Large intestine (tissue), 3 donors: ENCODE measurements at regions not wholly inside any gene's neighbourhood (a gene's known extent, or its start where the extent isn't known, plus 50 kb on each side); places are given as distances from the start of the nearest gene placed in this dataset.

Experiments
- DNase-seq, 2 donors: peaks; one replicate each; pipeline versions ENCODE4 v3.0.0 to v3.0.0-alpha.2; 2013
- H3K27ac ChIP-seq: one replicate; pipeline ENCODE4 v1.5.1; 2013; ENCODE audit warnings: low read length
- H3K27me3 ChIP-seq: 2 replicates; pipeline ENCODE4 v1.6.1; 2013; ENCODE audit warnings: low read length; ENCODE audit not compliant: control insufficient read depth, insufficient read depth
- H3K36me3 ChIP-seq: 2 replicates; pipeline ENCODE4 v1.6.1; 2013; ENCODE audit warnings: low read length; ENCODE audit not compliant: control insufficient read depth, insufficient read depth
- H3K4me1 ChIP-seq: one replicate; pipeline ENCODE4 v1.6.1; 2013; ENCODE audit warnings: low read length; ENCODE audit not compliant: control insufficient read depth, insufficient read depth
- H3K4me3 ChIP-seq: one replicate; pipeline ENCODE4 v1.5.1; 2013; ENCODE audit warnings: low read length
- H3K9me3 ChIP-seq: one replicate; pipeline ENCODE4 v1.6.1; 2013; ENCODE audit warnings: mild to moderate bottlenecking, low read depth, low read length, moderate library complexity; ENCODE audit not compliant: control insufficient read depth
- WGBS: methylation state at CpG from one replicate; pipeline ENCODE4 v1.1.5; 2013; ENCODE audit warnings: low lambda C conversion rate; ENCODE audit not compliant: insufficient coverage; 5-methylcytosine and 5-hydroxymethylcytosine counted together

DNA sequence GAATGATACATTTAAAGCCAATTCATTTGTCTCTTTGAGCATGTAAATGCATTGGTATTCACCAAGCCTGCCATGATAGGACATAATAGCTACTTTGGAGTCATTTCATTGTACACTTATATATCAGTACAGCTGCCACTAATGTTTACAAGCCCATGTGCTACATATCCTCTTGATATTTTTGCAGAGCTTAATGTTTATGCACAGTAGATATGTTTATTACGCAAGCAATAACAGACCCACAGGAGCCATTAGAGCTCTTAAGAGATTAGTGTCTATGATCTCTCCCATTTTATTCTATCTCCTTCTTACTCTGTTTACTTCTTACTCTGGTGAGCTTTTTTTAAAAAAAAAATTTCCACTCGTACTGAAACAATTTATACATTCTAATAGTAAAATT, 1132.1 kb upstream of the ZEB2 start:
- Histone ChIP-seq H3K4me1 (no peaks in the 10 kb centered on the region), H3K36me3 (no peaks in the 10 kb centered on the region), H3K27me3 (no peaks in the 10 kb centered on the region), H3K27ac (no peak overlapping the region), H3K4me3 (no peak overlapping the region), H3K9me3 (no peaks in the 10 kb centered on the region)
- no peak for DNase-seq
- WGBS, result 88% methylated on average over 1 of the region's 2 CpGs

DNA sequence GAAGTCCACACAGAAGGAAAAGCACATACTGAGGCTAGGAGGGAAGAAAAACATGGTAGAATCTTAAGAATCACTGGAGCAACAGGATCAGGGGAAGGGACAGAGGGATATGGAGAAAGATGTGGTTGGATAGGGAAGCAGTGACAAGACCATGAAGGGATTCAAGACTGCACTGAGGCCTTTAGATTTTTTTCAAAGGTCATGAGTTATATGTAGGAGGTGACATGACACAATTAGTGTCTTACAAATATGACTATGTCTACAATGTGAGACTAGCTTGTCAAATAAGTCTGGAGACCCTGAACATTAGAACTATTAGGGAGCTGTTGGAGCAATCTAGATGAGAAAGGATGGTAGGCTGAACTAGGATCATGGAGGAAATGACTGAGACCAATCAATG, 1130.3 kb upstream of the ZEB2 start:
- no peaks in the 10 kb centered on the region for H3K4me1 ChIP-seq
- no peaks in the 10 kb centered on the region for H3K36me3 ChIP-seq
- no peak overlapping the region for H3K27ac ChIP-seq
- no peaks in the 10 kb centered on the region for H3K9me3 ChIP-seq
- H3K4me3 ChIP-seq, result no peak overlapping the region
- no peak for DNase-seq
- H3K27me3 ChIP-seq, result no peaks in the 10 kb centered on the region

DNA sequence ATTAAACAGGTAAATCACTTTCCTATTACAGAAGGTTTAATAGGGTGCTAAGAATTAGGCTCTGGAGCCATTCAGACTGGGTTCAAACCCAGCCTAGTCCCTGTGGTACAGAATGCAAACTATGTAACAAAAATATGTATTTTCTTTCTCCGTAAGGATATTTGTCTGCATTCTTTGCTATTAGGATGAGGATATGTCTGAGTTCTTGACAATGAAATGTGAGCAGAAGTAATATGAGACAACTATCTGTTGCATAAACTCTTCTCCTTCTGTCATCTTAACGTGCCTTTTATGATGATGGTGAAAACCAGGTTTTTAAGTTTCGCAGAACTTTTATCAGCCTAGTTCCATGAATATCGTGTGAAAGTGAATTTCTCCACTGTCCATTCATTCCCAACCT, 1129.1 kb upstream of the ZEB2 start:
- no peaks in the 10 kb centered on the region for H3K27me3 ChIP-seq
- H3K4me1 ChIP-seq, result no peaks in the 10 kb centered on the region

DNA sequence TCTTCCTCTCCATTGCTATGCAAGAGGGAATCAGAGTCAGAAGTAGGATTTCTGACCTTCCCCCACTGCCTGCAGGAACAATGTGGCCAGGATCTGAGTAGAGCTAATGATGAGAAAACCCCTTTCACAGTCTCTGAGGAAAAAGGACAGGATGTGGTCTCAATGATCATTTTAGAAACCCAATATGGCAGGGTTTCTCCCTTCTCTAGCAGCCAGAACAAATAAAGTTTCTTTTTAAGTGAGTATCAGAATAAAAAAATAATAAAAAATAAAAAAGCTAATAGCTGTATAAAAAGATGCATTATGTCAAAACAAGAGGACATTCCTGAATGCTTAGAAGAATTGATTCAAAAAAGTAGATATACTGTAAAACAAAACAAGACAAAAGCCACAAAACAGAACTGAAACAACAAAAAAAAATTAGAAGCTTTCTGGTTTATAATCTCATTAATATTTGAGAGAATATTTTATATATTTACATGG, 1124.9 kb upstream of the ZEB2 start:
- H3K27me3 ChIP-seq, result no peaks in the 10 kb centered on the region
- no peaks in the 10 kb centered on the region for H3K36me3 ChIP-seq
- no peak overlapping the region for H3K4me3 ChIP-seq
- DNase-seq, result no peak
- H3K27ac ChIP-seq, result no peak overlapping the region
- no peaks in the 10 kb centered on the region for H3K4me1 ChIP-seq
- no peaks in the 10 kb centered on the region for H3K9me3 ChIP-seq

More for the DNA sequence above, 1129.1 kb upstream of the ZEB2 start:
- 100% methylated on average over 3 of the region's 4 CpGs for WGBS
- Histone ChIP-seq H3K4me3 (no peak overlapping the region), H3K36me3 (no peaks in the 10 kb centered on the region), H3K9me3 (no peaks in the 10 kb centered on the region), H3K27ac (no peak overlapping the region)
- DNase-seq, result no peak

DNA sequence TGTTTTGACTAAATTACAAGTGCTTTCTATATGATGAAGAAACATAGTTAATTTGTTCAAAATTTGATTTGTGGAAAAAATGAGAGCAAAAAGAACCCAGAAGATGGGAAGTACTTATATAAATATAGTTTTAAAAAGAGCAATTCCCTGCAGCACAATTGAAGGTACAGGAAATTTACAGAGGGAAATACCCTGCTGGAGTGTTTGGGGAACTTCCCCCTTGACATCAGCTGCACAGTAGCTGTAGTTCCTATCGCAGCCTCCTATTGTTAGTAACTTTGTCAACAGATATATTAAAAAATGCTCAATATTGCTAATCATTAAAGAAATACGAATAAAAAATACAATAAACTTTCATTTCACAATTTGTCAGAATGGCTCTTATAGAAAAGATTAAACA, 1118.8 kb upstream of the ZEB2 start:
- H3K9me3 ChIP-seq, result no peaks in the 10 kb centered on the region
- H3K27me3 ChIP-seq, result no peaks in the 10 kb centered on the region
- no peak for DNase-seq
- no peaks in the 10 kb centered on the region for H3K4me1 ChIP-seq
- H3K4me3 ChIP-seq, result no peak overlapping the region
- WGBS, result 67% methylated on average over 1 of the region's 2 CpGs
- H3K36me3 ChIP-seq, result no peaks in the 10 kb centered on the region
- H3K27ac ChIP-seq, result no peak overlapping the region

DNA sequence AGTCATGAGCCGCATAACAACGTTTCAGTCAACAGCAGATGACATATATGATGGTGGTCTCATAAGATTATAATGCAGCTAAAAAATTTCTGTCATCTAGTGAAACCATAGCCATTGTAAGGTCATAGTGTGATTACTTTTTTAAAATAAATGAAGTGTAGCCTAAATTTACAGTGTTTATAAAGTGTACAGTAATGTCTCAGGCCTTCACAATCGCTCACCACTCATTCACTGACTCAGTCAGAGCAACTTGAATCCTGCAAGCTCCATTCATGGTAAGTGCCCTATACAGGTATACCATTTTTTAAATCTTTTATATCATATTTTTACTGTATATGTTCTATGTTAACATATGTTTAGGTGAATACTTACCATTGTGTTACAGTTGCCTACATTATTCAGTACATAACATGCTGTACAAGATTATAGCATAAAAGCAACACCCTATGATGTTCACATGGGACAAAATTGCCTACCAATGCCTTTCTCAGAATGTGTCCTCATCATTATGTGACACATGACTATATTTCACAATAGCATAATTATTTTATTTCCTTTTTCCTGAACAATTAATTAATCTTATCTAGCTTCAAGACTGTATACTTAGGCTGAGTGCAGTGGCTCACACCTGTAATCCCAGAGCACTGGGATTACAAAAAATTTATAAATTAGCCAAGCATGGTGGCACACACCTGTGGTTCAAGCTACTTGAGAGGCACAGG, 1115.9 kb upstream of the ZEB2 start:
- Histone ChIP-seq H3K27ac (no peak overlapping the region), H3K36me3 (no peaks in the 10 kb centered on the region), H3K4me1 (no peaks in the 10 kb centered on the region), H3K27me3 (no peaks in the 10 kb centered on the region), H3K9me3 (no peaks in the 10 kb centered on the region), H3K4me3 (no peak overlapping the region)
- DNase-seq, result no peak
- 100% methylated on average over 3 of the region's 3 CpGs for WGBS

DNA sequence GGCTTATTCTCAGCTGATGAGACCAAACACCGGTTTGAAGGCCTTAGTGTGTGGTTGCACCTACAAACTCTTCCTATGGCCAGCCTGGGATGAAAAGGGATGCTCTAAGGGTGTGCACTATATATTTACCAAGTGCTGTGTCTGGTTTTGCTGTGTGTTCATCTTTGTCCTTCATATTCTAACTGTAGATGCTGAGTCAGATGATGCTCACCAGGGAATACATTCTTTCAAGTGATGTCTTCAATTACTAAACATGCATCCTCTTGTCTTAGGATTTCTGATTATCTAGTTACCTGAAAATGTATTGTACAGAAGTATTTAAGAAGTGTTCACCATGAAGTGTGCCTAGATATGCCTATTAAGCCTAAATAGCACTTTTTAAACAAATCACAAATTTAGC, 1111.6 kb upstream of the ZEB2 start:
- H3K9me3 ChIP-seq, result no peaks in the 10 kb centered on the region
- no peak overlapping the region for H3K27ac ChIP-seq
- no CpG with 5 or more reads among the region's 1 CpG for WGBS
- H3K4me3 ChIP-seq, result no peak overlapping the region
- H3K36me3 ChIP-seq, result no peaks in the 10 kb centered on the region
- no peaks in the 10 kb centered on the region for H3K4me1 ChIP-seq
- no peaks in the 10 kb centered on the region for H3K27me3 ChIP-seq
- peak in 1 of 2 donors; percentile 2 for DNase-seq

DNA sequence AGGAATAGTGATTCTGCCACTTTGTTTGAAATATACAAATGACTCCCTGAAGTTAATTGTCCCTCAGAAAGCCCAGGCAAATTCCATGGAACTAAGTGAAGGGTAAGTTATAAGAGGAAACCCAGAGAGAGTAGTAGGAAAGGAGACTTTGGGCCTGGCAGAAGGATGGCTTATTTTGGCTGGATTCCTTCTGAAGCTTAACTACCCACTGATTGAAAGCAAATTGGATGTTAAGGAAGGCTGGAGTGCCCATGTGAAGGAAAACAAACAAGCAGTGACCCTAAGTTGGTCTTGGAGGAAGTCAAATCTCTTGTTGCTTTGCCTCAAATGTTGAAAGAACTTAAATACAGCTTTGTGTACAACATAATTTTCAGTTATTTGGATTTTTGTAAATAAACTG, 1106.4 kb upstream of the ZEB2 start:
- no peaks in the 10 kb centered on the region for H3K36me3 ChIP-seq
- DNase-seq, result no peak
- H3K9me3 ChIP-seq, result no peaks in the 10 kb centered on the region
- no peaks in the 10 kb centered on the region for H3K27me3 ChIP-seq
- no peak overlapping the region for H3K27ac ChIP-seq
- H3K4me1 ChIP-seq, result no peaks in the 10 kb centered on the region
- no peak overlapping the region for H3K4me3 ChIP-seq

DNA sequence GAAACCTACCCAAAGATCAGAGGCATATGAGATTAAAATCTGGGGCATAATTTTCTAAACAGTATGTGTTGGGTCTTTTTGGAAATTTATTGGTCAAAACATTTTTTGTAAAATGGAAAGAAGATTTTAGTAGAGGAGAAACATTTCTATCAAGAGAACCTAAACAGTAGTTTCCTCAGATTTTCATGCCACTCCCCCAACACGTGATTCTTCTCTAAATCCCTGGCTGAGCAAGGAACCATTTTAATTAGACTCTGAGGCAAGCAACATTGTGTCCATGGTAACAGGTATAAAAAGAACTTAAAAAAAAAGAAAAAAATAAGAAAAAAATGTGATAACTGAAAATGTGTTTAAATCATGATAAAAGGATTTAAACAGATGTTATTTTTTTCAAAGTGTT, 1105.2 kb upstream of the ZEB2 start:
- Histone ChIP-seq H3K36me3 (no peaks in the 10 kb centered on the region), H3K27me3 (no peaks in the 10 kb centered on the region), H3K4me1 (no peaks in the 10 kb centered on the region), H3K9me3 (no peaks in the 10 kb centered on the region), H3K27ac (no peak overlapping the region), H3K4me3 (no peak overlapping the region)
- DNase-seq, result no peak
- 83% methylated on average over 1 of the region's 1 CpG for WGBS

DNA sequence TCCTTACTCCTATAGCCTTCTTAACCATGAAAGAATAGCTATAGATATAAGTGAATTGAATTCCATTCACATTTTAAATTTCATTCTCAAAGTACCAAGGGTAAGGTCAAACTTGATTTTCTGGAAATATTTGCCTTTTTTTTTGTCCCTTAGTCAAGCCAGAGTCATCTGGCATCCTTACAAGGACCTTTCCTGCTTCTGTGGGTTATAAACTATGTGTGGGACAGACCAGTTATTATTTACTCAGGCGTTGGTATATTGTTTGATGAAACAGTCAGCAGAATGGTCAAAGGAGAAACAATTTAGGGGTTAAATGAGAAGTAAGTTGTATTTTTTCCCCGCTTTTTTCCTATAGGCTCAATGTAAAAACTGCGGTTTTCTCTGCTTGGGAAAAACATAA, 1103.2 kb upstream of the ZEB2 start:
- H3K9me3 ChIP-seq, result no peaks in the 10 kb centered on the region
- DNase-seq, result no peak
- 100% methylated on average over 2 of the region's 3 CpGs for WGBS

DNA sequence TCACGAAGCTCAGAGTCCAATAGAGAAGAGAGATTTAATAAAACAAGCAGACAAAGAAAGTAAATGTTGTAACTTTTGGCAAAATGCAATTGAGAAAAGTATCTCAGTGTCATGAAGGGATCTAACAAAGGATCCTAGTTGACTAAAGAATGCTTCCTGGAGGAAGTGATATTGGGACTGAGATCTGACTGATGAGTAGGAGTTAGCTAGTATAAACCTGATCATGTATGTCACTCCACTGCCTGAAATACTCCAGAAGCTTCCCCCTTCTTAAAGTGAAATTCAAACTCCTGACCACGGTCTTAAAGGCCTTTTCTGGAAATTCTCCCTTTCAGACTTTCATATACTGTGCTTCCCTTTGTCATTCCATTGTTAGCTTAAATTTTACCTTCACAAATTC, 1102.4 kb upstream of the ZEB2 start:
- no peak overlapping the region for H3K4me3 ChIP-seq
- no peaks in the 10 kb centered on the region for H3K36me3 ChIP-seq
- 88% methylated on average over 2 of the region's 2 CpGs for WGBS
- H3K27me3 ChIP-seq, result no peaks in the 10 kb centered on the region
- no peaks in the 10 kb centered on the region for H3K4me1 ChIP-seq
- DNase-seq, result no peak
- H3K27ac ChIP-seq, result no peak overlapping the region
- H3K9me3 ChIP-seq, result no peaks in the 10 kb centered on the region

More for the DNA sequence above, 1103.2 kb upstream of the ZEB2 start:
- Histone ChIP-seq H3K4me3 (no peak overlapping the region), H3K4me1 (no peaks in the 10 kb centered on the region), H3K27ac (no peak overlapping the region), H3K36me3 (no peaks in the 10 kb centered on the region), H3K27me3 (no peaks in the 10 kb centered on the region)
